ENCODE measurements at regions not wholly inside any gene's neighbourhood (a gene's known extent, or its start where the extent isn't known, plus 50 kb on each side); places are given as distances from the start of the nearest gene placed in this dataset.
A peak's percentile ranks its signal among the peaks of the same experiment; 100 is the strongest.

- Histone ChIP-seq H3K4me3 (ENCODE audit: low read depth, low read length) (no peak overlapping the region), H3K9me3 (ENCODE audit: control insufficient read depth, insufficient read depth, low read depth, low read length) (no peaks in the 10 kb centered on the region), H3K36me3 (ENCODE audit: control insufficient read depth in 2 of 2, insufficient read depth in 1 of 2, low read length in 2 of 2) (no peaks in the 10 kb centered on the region), H3K4me1 (ENCODE audit: control insufficient read depth, insufficient read depth, low read length) (no peaks in the 10 kb centered on the region), H3K27ac (ENCODE audit: extremely low read depth, low read depth, low read length) (no peak overlapping the region)
- ChIA-PET CTCF (no interaction called here), POLR2A (no interaction called here)
- TF ChIP-seq WT1 (tag by site-specific recombination; IDR thresholded peaks at IDR 0.05): no peak
- no peak for TF ChIP-seq AEBP2 (tag by site-specific recombination; IDR thresholded peaks at IDR 0.05; ENCODE audit: borderline replicate concordance)
- TF ChIP-seq SCRT2 (tag by site-specific recombination; IDR thresholded peaks at IDR 0.05): peak; percentile 84
- TF ChIP-seq SCRT1 (tag by site-specific recombination; IDR thresholded peaks at IDR 0.05; ENCODE audit: borderline replicate concordance): peak; percentile 72; the same call in 1 of the 2 replicates
- TF ChIP-seq ZNF391 (tag by site-specific recombination; IDR thresholded peaks at IDR 0.05; ENCODE audit: borderline replicate concordance, low read depth): no peak
- TF ChIP-seq ZSCAN16 (tag by site-specific recombination; IDR thresholded peaks at IDR 0.05): no peak
- TF ChIP-seq ZBTB20 (tag by site-specific recombination; IDR thresholded peaks at IDR 0.05): no peak
- TF ChIP-seq ZBTB10 (tag by site-specific recombination; IDR thresholded peaks at IDR 0.05): no peak
- TF ChIP-seq PRDM10 (tag by site-specific recombination; IDR thresholded peaks at IDR 0.05): no peak
Observed at GRCh38 chr5:96222129-96222528, 210.9 kb downstream of the PCSK1 start.

- Histone ChIP-seq H3K9me3 (ENCODE audit: control insufficient read depth, insufficient read depth, low read depth, low read length) (no peaks in the 10 kb centered on the region), H3K27ac (ENCODE audit: extremely low read depth, low read depth, low read length) (no peak overlapping the region), H3K4me3 (ENCODE audit: low read depth, low read length) (no peak overlapping the region), H3K4me1 (ENCODE audit: control insufficient read depth, insufficient read depth, low read length) (no peaks in the 10 kb centered on the region), H3K36me3 (ENCODE audit: control insufficient read depth in 2 of 2, insufficient read depth in 1 of 2, low read length in 2 of 2) (no peaks in the 10 kb centered on the region)
- POLR2A ChIA-PET: no interaction called here
- TF ChIP-seq ZEB2 (tag by site-specific recombination; IDR thresholded peaks at IDR 0.05): no peak
- no peak for TF ChIP-seq SP7 (tag by site-specific recombination; IDR thresholded peaks at IDR 0.05)
- no peak for TF ChIP-seq BCL11A (tag by site-specific recombination; IDR thresholded peaks at IDR 0.05; ENCODE audit: low read depth)
- no peak for TF ChIP-seq ATF2 (tag by site-specific recombination; IDR thresholded peaks at IDR 0.05; ENCODE audit: low read depth)
- no peak for TF ChIP-seq ZNF558 (tag by site-specific recombination; IDR thresholded peaks at IDR 0.05)
- TF ChIP-seq HOXA7 (CRISPR knock-in tag; IDR thresholded peaks at IDR 0.05; ENCODE audit: borderline replicate concordance): no peak
- CTCF ChIA-PET: no interaction called here
Observed at GRCh38 chr5:96220610-96221390, 212.2 kb downstream of the PCSK1 start.
